Hematopoietic multipotent progenitor cell treated with erythropoietin and hydrocortisone succinate and interleukin-3 and kit ligand, for 8 days (in vitro differentiated cells): ENCODE measurements at regions not wholly inside any gene's neighbourhood (a gene's known extent, or its start where the extent isn't known, plus 50 kb on each side); places are given as distances from the start of the nearest gene placed in this dataset.
A peak's percentile ranks its signal among the peaks of the same experiment; 100 is the strongest.
"Not testable (repeated sequence)": the region's sequence is repeated elsewhere in the genome, so short reads cannot be mapped to it uniquely, and the experiment has no call there.

ENCODE experiments used
- DNase-seq: peaks from one replicate; pipeline ENCODE4 v3.0.0-alpha.2; 2015

DNA sequence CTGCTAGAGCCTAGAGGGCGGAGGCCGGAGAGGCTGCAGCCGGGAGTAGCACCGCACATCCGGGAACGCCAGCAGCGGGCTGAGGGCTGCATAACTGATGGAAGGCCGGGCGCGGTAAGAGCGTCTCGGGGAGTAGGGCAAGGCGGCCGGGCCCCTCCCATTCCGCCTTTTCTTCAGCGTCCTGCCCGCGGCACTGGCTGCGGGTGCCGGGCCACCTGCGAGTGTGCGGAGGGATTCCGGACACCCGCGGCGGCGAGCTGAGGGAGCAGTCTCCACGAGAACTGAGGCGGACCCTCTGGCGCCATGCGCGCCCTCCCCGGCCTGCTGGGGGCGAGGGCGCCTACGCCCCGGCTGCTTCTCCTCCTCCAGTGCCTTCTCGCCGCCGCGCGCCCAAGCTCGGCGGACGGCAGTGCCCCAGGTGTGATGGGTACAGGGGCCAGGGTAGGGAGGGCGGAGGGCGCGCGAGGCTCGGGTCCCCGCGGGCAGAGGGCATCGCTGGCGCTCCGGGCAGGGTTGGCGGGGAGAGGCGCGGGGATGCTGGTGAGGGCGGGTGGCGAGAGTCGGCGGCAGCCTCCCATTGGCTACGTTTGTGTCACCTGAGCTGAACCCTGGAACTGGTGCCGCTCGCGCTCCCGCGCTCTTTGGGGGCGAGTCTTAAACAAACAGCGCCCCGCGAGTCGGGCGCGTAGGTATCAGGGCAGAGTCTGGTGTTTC lies 334.4 kb downstream of the SRGAP2C start:
- peak; percentile 88 for DNase-seq

DNA sequence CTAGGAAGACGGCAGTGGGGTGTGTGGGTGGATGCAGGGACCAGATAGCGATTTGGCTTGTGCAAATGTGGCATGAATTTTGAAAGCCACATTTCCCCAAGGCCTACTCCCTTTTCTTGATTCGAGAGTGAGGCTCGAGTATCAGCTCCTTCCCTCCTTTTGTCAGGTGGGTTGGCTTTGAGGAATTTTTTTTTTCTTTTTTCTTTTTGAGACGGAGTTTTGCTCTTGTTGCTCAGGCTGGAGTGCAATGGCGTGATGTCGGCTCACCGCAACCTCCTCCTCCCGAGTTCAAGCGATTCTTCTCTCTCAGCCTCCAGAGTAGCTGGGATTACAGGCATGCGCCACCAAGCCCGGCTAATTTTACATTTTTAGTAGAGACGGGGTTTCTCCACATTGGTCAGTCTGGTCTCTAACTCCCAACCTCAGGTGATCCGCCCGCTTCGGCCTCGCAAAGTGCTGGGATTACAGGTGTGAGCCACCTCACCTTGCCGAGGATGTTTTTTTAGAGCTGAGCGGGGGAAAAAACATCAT lies 335.0 kb downstream of the SRGAP2C start:
- not testable (repeated sequence) for DNase-seq

DNA sequence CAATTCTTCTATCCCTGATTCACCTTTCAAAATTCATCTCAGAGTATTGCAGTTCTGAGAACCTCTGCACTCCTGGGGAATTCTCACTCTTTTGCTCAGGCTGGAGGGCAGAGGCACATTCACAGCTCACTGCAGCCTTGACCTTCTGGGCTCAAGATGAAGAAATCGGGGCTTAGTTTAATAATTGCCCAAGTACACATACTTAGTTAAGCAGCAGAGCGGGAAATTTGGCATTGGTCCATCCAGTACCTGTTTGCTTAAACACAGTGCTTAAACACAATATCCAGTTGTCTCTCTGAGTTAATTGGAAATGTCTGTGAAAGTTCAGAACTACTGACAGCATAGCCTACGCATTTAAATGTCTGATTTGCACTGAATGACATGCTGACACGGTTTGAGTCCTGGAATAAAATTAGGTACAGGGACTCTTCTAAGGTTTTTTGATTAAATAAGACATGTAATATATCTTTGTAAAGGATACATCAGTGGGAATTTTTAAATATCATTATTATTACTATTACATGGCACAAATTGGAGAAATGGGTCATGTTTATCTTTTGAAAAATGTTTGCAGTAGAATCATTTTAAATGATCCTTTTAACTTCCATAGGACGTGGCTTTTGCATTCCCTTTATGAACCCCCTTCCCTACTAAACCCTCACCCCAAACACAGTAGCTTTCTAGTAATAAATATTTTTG lies 337.4 kb downstream of the SRGAP2C start:
- DNase-seq: no peak

DNA sequence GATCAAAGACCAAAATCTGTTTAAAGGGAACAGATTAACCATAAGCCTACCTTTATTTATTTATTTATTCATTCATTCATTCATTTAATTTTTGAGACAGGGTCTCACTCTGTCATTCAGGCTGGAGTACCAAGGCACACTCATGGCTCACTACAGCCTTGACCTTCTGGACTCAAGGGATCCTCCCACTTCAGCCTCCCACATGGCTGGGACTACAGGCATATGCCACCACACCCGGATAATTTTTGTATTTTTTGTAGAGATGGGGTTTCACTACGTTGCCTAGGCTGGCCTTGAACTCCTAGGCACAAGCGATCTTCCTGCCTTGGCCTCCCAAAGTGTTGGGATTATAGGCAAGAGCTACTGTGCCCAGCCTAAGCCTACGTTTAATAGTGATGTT lies 338.3 kb downstream of the SRGAP2C start:
- not testable (repeated sequence) for DNase-seq

DNA sequence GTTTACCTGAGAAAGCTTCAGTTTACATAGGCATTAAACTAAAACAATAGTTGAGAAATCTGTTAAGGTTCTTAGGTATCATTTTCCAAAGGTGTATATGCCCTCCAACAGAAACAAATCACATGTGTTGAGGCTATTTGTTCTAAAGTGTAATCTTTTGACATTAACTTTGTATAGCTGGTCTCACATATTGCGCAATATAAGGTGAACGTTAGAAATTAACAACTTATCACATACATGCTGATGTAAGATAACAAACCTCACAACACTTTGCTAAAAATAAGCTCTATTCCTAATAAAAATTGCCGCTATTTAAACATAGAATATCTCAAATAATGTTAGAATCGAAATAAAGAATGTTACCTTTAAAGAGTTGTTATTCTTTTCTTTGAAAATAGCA lies 340.6 kb downstream of the SRGAP2C start:
- no peak for DNase-seq

DNA sequence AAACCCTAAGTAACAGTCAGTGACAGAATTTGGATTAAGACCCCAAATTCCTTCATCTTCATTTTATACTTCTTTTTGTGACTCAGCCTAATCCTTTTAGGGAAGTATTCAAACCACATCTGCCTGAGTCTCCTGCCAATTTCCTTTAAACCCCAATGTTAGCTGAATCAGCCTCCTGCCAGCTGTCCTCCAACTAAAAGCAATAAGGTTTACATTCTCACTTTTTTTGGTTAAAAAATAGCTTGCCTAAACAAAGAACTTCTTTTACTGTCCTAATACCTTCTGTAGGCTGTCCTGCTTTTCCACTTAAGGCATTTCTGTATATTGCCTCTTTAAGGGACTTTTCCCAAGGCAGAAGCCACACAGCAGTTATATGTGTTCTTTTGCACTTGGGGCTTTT lies 344.2 kb downstream of the SRGAP2C start:
- not testable (repeated sequence) for DNase-seq

DNA sequence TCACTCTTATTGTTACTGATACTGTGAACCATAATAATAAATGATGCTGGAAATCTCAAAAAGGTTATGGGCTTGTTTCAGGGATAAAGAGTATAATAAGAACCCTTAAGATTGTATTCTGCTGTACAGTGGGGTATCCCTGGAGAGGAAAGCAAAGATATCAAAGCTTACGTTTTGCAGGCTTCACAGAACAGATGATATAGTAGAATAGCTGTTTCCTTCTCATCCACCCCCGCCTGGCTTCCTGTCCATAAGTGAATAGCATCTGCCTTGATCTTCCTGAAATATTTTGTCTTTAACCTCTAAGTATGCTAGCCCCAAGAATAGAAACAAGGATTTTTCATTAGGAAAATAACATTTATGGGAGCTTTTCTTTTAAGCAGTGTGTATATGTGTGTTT lies 345.3 kb downstream of the SRGAP2C start:
- not testable (repeated sequence) for DNase-seq

DNA sequence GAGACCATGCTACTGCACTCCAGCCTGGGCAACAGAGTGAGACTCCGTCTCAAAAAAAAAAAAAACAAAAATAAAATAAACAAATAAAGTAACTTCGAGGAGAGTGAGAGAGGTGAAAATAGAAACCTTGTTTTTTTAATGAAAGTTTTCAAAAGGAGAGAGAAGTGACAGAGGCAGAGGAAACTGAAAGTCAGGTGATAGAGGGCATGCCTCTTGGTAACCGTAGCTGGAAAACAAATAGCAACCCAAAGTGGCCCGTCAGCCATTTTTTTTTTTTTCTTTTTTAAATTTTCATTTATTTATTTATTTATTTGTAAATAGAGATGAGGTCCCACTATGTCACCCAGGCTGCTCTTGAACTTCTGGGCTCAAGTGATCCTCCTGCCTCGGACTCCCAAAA lies 347.0 kb downstream of the SRGAP2C start:
- DNase-seq: not testable (repeated sequence)

DNA sequence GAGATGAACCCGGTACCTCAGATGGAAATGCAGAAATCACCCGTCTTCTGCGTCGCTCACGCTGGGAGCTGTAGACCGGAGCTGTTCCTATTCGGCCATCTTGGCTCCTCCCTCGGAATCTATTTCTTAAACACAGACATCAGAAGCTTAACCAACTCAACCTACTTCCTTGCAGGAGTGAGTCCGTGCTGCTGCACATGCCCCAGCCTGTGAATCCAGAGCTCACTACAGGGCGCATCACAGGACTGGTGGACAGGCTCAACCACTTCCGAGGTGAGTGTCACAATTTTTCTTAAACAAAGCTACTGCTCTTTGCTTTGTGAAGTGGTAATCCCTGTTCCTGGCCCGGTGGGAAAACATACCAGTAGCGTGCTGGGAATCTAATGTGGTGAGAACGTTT lies 353.4 kb downstream of the SRGAP2C start:
- DNase-seq: not testable (repeated sequence)

DNA sequence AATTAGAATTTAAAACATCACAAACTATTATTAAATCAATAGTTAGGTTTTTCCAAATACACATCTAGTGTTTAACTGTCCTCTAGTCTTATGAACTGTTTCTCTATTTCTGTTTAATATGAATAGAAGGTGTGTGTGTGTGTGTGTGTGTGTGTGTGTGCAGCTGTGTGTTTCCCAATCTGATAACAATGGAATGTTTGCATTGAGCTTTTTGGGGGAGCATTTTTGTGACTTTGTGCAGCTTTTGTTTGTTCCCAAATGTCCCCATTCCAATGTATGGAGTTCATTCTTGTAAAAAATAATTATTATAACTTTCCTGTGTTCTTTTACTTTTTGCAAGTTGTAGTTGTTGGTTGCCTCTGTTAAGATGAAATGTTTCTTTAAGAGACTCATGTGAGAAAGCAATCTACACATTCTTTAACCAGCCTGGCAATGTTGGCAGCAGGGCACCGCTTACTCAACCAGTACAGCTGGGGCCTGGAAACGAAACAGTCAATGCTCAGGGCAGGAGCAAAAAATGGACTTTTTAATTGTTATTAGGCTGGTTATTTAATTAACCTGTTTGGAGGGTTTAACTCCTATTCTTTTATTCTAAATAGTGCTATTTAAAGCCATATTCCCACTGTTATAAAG lies 354.3 kb downstream of the SRGAP2C start:
- no peak for DNase-seq

DNA sequence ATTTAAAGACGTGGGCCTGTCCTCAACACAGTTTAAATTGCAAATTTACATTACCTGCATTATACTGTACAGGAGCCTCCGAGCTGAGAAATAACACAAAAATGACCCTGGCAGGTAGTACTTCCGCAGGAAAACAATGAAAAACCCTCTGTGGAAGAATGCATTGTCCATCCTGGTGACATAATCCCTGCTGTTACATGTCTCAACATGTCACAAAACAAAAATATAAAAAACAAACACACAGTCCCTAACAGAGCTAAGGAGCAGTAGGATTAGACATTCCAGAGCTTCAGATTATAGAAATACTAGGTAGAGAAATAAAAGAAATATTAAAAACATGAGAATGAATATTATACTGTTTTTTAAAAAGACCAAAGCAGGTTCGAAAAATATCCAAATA lies 359.2 kb downstream of the SRGAP2C start:
- not testable (repeated sequence) for DNase-seq

DNA sequence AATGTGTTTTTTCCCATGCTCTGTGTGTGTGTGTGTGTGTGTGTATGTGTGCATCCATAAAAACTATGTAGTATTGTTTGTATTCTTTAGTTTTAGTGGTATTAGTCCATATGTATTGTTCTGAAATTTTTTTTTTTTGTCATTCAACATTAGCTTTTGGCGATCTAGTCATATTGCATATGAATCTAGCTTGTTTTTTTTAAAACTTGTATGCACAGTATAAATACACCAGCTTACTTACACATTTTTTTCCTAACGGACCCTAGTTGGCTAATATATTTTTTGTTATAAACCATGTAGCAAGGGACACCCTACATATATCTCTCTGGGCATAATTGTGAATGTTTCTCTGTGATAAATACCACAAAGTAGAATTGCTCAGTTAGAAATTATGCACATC lies 359.7 kb downstream of the SRGAP2C start:
- DNase-seq: no peak

DNA sequence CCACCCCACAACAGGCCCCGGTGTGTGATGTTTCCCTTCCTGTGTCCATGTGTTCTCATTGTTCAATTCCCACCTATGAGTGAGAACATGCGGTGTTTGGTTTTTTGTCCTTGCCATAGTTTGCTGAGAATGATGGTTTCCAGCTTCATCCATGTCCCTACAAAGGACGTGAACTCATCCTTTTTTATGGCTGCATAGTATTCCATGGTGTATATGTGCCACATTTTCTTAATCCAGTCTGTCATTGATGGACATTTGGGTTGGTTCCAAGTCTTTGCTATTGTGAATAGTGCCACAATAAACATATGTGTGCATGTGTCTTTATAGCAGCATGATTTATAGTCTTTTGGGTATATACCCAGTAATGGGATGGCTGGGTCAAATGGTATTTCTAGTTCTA lies 361.1 kb downstream of the SRGAP2C start:
- not testable (repeated sequence) for DNase-seq

DNA sequence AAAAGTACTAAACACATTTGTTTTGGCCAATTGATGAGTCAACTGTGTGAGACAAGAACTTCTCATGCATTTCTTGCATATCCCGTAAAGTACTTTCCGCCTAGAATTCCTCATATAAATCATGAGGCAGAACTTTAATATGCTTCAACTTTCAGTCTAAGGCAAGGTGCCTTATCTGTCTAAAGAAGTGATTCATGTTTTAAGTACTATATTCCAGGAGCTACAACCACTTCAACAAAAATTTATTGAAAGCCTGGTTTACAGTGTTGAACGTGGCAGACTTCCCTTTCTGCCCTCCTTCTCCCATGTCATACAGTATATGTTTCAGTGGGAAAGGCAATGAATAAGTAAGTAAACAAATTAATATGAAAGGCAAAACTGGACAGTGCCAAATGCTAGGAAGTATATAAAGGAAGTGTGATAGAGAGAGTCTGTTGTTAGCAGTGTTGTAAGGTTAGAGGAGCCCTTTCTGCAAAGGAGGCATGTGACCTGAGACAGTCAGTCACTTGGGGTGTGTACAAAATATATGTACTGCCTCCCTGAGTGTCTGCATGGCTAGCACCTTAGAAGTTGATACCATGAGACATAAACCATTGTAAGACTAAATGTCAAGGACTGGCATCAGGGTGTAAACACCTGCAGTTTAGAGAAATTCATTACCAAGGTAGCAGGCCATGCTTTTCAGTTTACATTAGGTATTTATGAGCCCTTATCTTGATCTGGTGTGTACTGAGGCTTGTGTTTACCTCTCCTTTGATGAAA lies 362.2 kb downstream of the SRGAP2C start:
- DNase-seq: no peak

DNA sequence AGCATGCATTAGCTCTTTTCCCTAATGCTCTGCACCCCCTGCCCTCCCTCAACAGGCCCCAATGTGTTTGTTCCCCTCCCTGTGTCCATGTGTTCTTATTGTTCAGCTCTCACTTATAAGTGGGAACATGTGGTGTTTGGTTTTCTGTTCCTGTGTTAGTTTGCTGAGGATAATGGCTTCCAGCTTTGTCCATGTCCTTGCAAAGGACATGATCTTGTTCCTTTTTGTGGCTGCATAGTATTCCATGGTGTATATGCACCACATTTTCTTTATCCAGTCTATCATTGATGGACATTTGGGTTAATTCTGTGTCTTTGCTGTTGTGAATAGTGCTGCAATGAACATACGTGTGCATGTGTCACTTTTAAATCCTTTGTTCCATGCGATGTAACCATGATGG lies 363.0 kb downstream of the SRGAP2C start:
- not testable (repeated sequence) for DNase-seq

DNA sequence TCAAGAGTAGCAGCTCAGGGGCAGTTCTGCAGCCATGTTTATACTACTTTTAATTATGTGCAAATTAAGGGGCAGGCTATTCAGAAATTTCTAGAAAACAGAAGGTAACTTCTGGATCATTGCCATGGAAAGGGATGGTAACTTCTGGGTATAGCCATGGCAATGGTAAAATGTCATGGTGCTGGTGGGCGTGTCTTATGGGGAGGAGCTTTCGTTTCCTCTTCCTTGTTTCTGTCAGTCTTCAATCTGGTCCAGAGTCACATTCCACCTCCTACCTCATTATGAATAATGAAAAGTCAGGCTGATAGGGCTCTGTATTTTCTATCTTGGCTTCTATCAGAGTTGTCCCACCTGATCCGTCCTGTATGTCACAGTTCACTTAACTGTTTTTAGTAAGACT lies 366.0 kb downstream of the SRGAP2C start:
- DNase-seq: not testable (repeated sequence)

DNA sequence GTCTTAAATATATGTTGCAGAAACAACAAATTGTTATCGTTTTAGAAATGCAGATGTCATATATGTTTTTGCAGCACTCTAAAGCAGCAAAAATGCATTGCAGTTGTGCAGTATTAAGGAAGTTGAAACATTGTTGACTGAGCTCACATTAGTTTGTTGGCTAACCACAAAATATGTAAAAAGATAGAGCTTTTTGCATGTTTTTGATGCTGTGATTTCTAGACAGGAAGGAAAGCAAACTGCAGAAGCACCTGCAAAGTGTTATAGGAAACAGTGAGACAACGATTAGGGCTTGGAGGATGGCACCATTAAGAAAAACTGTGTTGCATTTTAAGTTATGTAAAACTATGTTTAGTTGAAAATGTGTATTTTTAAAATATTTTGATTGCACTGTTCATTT lies 366.7 kb downstream of the SRGAP2C start:
- not testable (repeated sequence) for DNase-seq

DNA sequence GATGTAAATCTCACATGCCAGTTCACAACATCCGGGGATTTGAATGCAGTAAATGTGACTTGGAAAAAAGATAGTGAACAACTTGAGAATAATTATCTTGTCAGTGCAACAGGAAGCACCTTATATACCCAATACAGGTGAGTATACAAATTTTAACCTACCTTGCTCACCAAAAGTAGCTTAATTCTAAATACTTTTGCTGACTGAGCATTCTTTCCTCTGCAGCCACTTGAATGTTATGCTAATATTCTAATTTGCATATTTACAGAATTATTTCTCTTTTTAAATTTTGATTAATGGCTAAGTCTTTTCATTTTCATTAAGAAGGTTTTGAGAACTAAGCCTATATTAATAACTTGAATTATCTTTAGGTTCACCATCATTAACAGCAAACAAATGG lies 371.8 kb downstream of the SRGAP2C start:
- DNase-seq: not testable (repeated sequence)

DNA sequence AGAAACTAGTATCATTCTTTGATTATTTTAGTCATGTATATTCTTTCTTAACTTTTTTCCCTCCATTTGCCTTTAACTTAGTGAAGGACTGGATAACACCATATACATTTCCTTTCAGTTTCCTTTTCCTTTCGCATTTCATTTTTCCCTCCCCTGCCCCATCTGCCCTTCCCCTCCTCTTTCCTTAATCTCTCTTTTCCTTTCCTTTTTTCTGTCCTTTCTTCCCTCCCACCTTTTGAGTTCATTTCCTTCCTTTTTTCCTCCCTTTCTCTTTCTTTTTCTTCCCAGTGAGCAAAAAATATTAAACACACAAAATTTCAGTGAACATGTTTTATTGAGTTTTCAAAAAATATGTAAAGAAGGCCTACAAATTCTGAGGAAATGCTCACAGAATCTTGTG lies 373.3 kb downstream of the SRGAP2C start:
- DNase-seq: not testable (repeated sequence)

DNA sequence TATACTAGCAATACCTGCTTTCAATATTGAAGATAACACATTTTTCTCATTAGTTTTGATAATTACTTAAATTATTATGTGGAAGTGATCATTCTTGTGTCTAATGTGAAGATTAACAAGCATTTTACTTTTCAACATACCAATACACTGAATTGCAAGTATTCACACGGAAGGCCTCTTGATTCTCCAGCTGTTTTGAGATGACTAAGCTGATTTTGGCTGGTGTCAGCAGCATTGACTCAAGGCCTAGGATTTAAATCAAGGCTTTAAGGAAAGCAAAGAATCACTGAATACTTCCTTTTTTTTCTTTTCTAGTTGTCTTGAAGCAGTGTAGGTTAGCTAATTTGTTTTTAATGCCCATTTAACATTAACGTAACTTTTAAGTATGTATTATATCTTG lies 373.7 kb downstream of the SRGAP2C start:
- no peak for DNase-seq

DNA sequence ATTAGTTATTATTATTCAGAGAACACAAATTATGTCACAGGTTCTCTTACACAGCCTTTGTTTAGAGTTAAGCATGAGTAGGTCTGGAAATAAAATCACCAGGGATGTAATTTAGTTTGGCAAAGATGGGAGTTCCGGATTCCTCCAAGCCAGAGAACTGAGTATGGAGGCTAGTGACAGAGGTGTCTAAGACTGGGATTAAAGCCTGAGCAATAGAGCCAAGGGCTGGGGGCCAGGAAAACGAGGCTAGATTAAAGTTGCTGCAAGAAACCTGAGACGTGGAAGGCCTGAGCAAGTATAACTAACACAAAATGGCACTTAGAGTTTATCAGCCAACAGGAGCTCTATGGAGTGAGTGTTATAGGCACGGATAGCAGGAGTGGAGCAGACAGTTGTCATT lies 381.6 kb downstream of the SRGAP2C start:
- no peak for DNase-seq

DNA sequence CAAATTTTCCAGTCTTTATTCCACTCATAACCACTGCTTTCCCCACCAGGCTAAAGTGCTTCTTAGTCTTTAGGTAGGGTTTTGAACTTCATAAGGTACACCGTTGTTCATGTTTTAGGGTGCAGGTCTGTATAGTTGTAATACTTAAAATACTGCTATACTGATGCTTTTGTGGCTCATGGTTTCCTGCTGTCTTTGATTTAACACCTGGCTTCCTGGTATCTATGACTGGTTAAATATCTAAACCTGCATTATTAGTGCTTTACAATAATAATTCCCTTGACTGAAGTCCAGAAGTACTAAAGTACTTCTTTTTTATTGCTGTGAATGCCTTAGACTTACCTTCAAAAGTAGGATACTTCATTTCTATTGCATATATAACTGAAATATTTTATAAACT lies 384.7 kb downstream of the SRGAP2C start:
- DNase-seq: no peak

DNA sequence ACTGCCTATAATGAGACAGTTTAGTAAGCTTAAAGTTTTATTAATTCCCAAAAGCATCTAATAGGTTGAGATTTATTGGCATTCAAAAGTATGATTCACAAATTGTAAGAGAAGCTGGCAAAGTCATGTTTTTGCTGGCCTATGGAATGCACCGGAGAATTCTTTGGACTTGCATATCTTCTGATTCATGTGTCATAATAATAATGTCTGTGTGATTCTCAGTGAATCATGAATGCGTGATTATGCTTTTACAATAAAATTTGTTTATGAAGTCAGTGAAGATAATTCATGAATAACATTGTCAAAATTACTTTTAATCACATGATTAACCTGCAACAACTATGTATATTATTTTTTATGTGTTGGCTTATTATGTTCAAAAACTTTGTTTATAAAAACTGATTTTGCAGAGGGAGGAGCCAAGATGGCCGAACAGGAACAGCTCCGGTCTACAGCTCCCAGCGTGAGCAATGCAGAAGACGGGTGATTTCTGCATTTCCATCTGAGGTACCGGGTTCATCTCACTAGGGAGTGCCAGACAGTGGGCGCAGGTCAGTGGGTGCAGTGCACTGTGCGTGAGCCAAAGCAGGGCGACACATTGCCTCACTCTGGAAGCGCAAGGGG lies 389.2 kb downstream of the SRGAP2C start:
- not testable (repeated sequence) for DNase-seq
